ENCODE measurements at regions not wholly inside any gene's neighbourhood (a gene's known extent, or its start where the extent isn't known, plus 50 kb on each side); places are given as distances from the start of the nearest gene placed in this dataset.

- FAIRE-seq (no peak), DNase-seq (peak in 1 of 5 donors; percentile 70)
- intact Hi-C loops (cut with DNase I): no loop called here
- Histone ChIP-seq H3K27ac (ENCODE audit: low read depth in 2 of 2, low read length in 2 of 2) (no peak overlapping the region), H3K27me3 (ENCODE audit: control insufficient read depth, insufficient read depth, low read length) (no peaks in the 10 kb centered on the region), H3K4me3 (ENCODE audit: low read length in 3 of 3) (no peak overlapping the region), H3K36me3 (ENCODE audit: control insufficient read depth in 2 of 3, insufficient read depth in 3 of 3, low read length in 3 of 3) (no peaks in the 10 kb centered on the region), H3K4me1 (ENCODE audit: control insufficient read depth in 2 of 3, insufficient read depth in 2 of 3, low read depth in 1 of 3, low read length in 3 of 3) (no peaks in the 10 kb centered on the region), H3K9me3 (ENCODE audit: control insufficient read depth in 2 of 3, insufficient read depth in 1 of 3, low read length in 3 of 3) (no peaks in the 10 kb centered on the region), H3K9ac (ENCODE audit: low read length in 3 of 3) (no peak overlapping the region)
- no peak for TF ChIP-seq CTCF (IDR thresholded peaks at IDR 0.05; ENCODE audit: borderline replicate concordance, extremely low read depth, insufficient read depth)
Measured at GRCh38 chr5:143693651-143694252, 118.2 kb upstream of the HMHB1 start.

DNA sequence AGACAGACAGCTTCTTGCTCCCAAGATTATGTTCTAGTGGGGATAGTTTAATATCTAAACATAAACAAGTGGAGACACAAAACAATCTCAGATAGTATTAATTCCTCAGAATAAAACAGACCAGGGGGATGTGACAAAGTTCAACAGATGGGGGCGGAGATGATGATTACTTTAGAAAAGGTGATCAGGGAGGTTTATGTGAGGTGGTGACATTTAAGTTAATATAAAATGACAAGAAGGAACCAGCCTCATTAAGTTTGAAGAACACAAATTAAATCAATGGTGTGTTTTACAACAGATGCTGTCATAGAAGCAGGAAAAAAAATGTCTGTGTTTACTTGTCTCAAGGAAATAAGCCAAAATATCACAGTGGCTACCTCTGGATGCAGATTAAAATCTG is 119.6 kb upstream of the HMHB1 start:
- H3K27me3 ChIP-seq (ENCODE audit: control insufficient read depth, insufficient read depth, low read length): no peaks in the 10 kb centered on the region
- H3K36me3 ChIP-seq (ENCODE audit: control insufficient read depth in 2 of 3, insufficient read depth in 3 of 3, low read length in 3 of 3): no peaks in the 10 kb centered on the region
- no peak for TF ChIP-seq CTCF (IDR thresholded peaks at IDR 0.05; ENCODE audit: borderline replicate concordance, extremely low read depth, insufficient read depth)
- no peak overlapping the region for H3K27ac ChIP-seq (ENCODE audit: low read depth in 2 of 2, low read length in 2 of 2)
- DNase-seq (peak in 2 of 5 donors; percentile 51 to 56), FAIRE-seq (no peak)
- no peaks in the 10 kb centered on the region for H3K4me1 ChIP-seq (ENCODE audit: control insufficient read depth in 2 of 3, insufficient read depth in 2 of 3, low read depth in 1 of 3, low read length in 3 of 3)
- no peak overlapping the region for H3K9ac ChIP-seq (ENCODE audit: low read length in 3 of 3)
- no peak overlapping the region for H3K4me3 ChIP-seq (ENCODE audit: low read length in 3 of 3)
- no peaks in the 10 kb centered on the region for H3K9me3 ChIP-seq (ENCODE audit: control insufficient read depth in 2 of 3, insufficient read depth in 1 of 3, low read length in 3 of 3)
- intact Hi-C loops (cut with DNase I): no loop called here

DNA sequence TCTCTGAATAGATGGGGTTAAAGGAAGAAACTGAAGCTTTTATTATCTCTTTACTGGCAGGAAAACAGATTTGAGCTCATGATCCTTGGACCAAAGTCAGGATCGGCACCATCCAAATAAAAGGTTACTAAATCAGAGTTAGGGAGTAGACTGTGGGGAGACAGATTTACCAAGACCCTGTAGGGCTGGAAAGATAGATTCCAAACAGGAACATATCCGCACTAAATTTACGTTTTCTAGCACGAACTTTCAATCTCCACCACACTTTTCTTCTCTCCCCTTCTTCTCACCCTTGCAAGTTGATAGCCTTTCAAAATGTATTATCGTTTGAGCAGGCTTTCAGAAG is 120.0 kb upstream of the HMHB1 start:
- Histone ChIP-seq H3K4me1 (ENCODE audit: control insufficient read depth in 2 of 3, insufficient read depth in 2 of 3, low read depth in 1 of 3, low read length in 3 of 3) (no peaks in the 10 kb centered on the region), H3K9ac (ENCODE audit: low read length in 3 of 3) (no peak overlapping the region), H3K27ac (ENCODE audit: low read depth in 2 of 2, low read length in 2 of 2) (no peak overlapping the region), H3K9me3 (ENCODE audit: control insufficient read depth in 2 of 3, insufficient read depth in 1 of 3, low read length in 3 of 3) (no peaks in the 10 kb centered on the region), H3K36me3 (ENCODE audit: control insufficient read depth in 2 of 3, insufficient read depth in 3 of 3, low read length in 3 of 3) (no peaks in the 10 kb centered on the region), H3K27me3 (ENCODE audit: control insufficient read depth, insufficient read depth, low read length) (no peaks in the 10 kb centered on the region), H3K4me3 (ENCODE audit: low read length in 3 of 3) (peak overlapping the region in 1 of 3 donors; percentile 5)
- no peak for FAIRE-seq
- DNase-seq: peak in 3 of 5 donors; percentile 21 to 59 (median 52)
- TF ChIP-seq CTCF (IDR thresholded peaks at IDR 0.05; ENCODE audit: borderline replicate concordance, extremely low read depth, insufficient read depth): no peak
- intact Hi-C loops (cut with DNase I): no loop called here

Data from kidney (tissue), 13 donors.